ENCODE measurements at regions not wholly inside any gene's neighbourhood (a gene's known extent, or its start where the extent isn't known, plus 50 kb on each side); places are given as distances from the start of the nearest gene placed in this dataset.

- no peak for TF ChIP-seq CTCF (conservative IDR thresholded peaks at IDR 0.05)
- Mint-ChIP-seq H3K4me1 (peaks cover 29 to 50% of the 10 kb centered on the region in 2 experiments), H3K36me3 (ENCODE audit: insufficient read depth in 1 of 3, low read depth in 3 of 3) (peaks cover 0 to 3% (median 0%) of the 10 kb centered on the region in 3 experiments; a peak in 2 of 7 replicates), H3K27ac (peak overlapping the region in 1 of 3 experiments; percentile 37; a peak in 1 of 7 replicates), H3K27me3 (ENCODE audit: low read depth) (peaks cover 5% of the 10 kb centered on the region), H3K4me3 (peak overlapping the region in 1 of 2 experiments; percentile 8; a peak in 1 of 5 replicates), H3K9me3 (peaks cover 4% of the 10 kb centered on the region in 2 experiments; a peak in 4 of 5 replicates)
- Histone ChIP-seq H4K20me1 (ENCODE audit: control insufficient read depth, insufficient read depth, insufficient read length) (no peaks in the 10 kb centered on the region), H3K23ac (ENCODE audit: insufficient read length, low read depth, low read length) (no peak overlapping the region), H2BK15ac (ENCODE audit: low read depth, low read length) (no peak overlapping the region), H2BK120ac (ENCODE audit: low read depth, low read length, poor library complexity, severe bottlenecking) (no peak overlapping the region), H2BK20ac (ENCODE audit: low read depth, low read length, poor library complexity, severe bottlenecking) (no peak overlapping the region), H3K18ac (ENCODE audit: insufficient read length, low read depth, low read length) (no peak overlapping the region), H3T11ph (ENCODE audit: low read length) (no peak overlapping the region), H3K14ac (ENCODE audit: insufficient read depth, low read length) (no peak overlapping the region; the same call in 1 of the 2 replicates), H2BK12ac (ENCODE audit: insufficient read length, low read depth, low read length) (no peak overlapping the region), H3K9ac (ENCODE audit: extremely low read depth, insufficient read length, low read length) (no peak overlapping the region), H4K91ac (ENCODE audit: insufficient read length, low read depth, low read length) (no peak overlapping the region), H3K27ac (ENCODE audit: insufficient read length, low read depth, low read length) (no peak overlapping the region), H4K5ac (ENCODE audit: insufficient read length, low read depth, low read length) (no peak overlapping the region), H3K23me2 (ENCODE audit: insufficient read length, low read depth, low read length, poor library complexity, severe bottlenecking) (no peaks in the 10 kb centered on the region), H3K4me1 (ENCODE audit: insufficient read depth, low read length) (no peaks in the 10 kb centered on the region), H3K79me1 (ENCODE audit: insufficient read depth, low read depth, low read length, poor library complexity, severe bottlenecking) (no peaks in the 10 kb centered on the region), H3K27me3 (ENCODE audit: insufficient read depth, low read length) (no peaks in the 10 kb centered on the region), H3K56ac (ENCODE audit: insufficient read length, low read depth, low read length) (no peak overlapping the region), H2BK5ac (ENCODE audit: insufficient read length, low read length) (no peak overlapping the region), H3K4ac (ENCODE audit: low read depth, low read length) (no peak overlapping the region), H3K9me3 (ENCODE audit: control insufficient read depth, low read depth, low read length) (no peaks in the 10 kb centered on the region), H2AFZ (ENCODE audit: low read length) (no peak overlapping the region), H2AK5ac (ENCODE audit: insufficient read length, low read length) (no peak overlapping the region), H4K8ac (replicated peaks; ENCODE audit: insufficient read length, low read depth, low read length) (no peak overlapping the region), H3K4me2 (ENCODE audit: insufficient read depth, insufficient read length, low read length) (no peak overlapping the region), H3K79me2 (ENCODE audit: insufficient read depth, low read length) (no peaks in the 10 kb centered on the region)
- DNase-seq: no peak
- WGBS (ENCODE audit: extremely low coverage, insufficient read length, low lambda C conversion rate): no CpG with 5 or more reads among the region's 17 CpGs
Measured at GRCh38 chr20:58043236-58044140, 185.0 kb downstream of the ANKRD60 start.
